Glutamatergic neuron (in vitro differentiated cells): ENCODE measurements at regions not wholly inside any gene's neighbourhood (a gene's known extent, or its start where the extent isn't known, plus 50 kb on each side); places are given as distances from the start of the nearest gene placed in this dataset.

Experiments
- DNase-seq: peaks from one replicate; pipeline ENCODE4 v3.0.0; 2022
- H3K27ac Mint-ChIP-seq: one replicate; pipeline ENCODE4 v1.8.0; 2020; ENCODE audit warnings: mild to moderate bottlenecking, mixed read lengths, inconsistent platforms; ENCODE audit not compliant: unreplicated experiment
- H3K27me3 Mint-ChIP-seq: one replicate; pipeline ENCODE4 v1.8.0; 2020; ENCODE audit warnings: mild to moderate bottlenecking, moderate library complexity, mixed read lengths, inconsistent platforms; ENCODE audit not compliant: unreplicated experiment
- H3K36me3 Mint-ChIP-seq: one replicate; pipeline ENCODE4 v1.8.0; 2020; ENCODE audit warnings: mild to moderate bottlenecking, mixed read lengths, inconsistent platforms; ENCODE audit not compliant: unreplicated experiment
- H3K4me1 Mint-ChIP-seq: one replicate; pipeline ENCODE4 v1.8.0; 2020; ENCODE audit warnings: mild to moderate bottlenecking, low read depth, mixed read lengths, inconsistent platforms; ENCODE audit not compliant: unreplicated experiment
- H3K4me3 Mint-ChIP-seq: one replicate; pipeline ENCODE4 v1.8.0; 2020; ENCODE audit warnings: mild to moderate bottlenecking, mixed read lengths, inconsistent platforms; ENCODE audit not compliant: unreplicated experiment
- H3K9me3 Mint-ChIP-seq: one replicate; pipeline ENCODE4 v1.8.0; 2020; ENCODE audit warnings: mild to moderate bottlenecking, moderate library complexity, mixed read lengths, inconsistent platforms; ENCODE audit not compliant: unreplicated experiment
- TF ChIP-seq, protein P1 (sequence below): fragments of 200-600 bp; sonication (generic); IDR thresholded peaks from one replicate; pipeline ENCODE4 v1.5.0; 2021; ENCODE audit not compliant: partially characterized antibody, unreplicated experiment

- peaks cover 6% of the 10 kb centered on the region for H3K36me3 Mint-ChIP-seq
- H3K27me3 Mint-ChIP-seq = peaks cover 2% of the 10 kb centered on the region
- no peak for DNase-seq
- H3K4me3 Mint-ChIP-seq = no peak overlapping the region
- TF ChIP-seq, protein P1, sequence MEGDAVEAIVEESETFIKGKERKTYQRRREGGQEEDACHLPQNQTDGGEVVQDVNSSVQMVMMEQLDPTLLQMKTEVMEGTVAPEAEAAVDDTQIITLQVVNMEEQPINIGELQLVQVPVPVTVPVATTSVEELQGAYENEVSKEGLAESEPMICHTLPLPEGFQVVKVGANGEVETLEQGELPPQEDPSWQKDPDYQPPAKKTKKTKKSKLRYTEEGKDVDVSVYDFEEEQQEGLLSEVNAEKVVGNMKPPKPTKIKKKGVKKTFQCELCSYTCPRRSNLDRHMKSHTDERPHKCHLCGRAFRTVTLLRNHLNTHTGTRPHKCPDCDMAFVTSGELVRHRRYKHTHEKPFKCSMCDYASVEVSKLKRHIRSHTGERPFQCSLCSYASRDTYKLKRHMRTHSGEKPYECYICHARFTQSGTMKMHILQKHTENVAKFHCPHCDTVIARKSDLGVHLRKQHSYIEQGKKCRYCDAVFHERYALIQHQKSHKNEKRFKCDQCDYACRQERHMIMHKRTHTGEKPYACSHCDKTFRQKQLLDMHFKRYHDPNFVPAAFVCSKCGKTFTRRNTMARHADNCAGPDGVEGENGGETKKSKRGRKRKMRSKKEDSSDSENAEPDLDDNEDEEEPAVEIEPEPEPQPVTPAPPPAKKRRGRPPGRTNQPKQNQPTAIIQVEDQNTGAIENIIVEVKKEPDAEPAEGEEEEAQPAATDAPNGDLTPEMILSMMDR = no peak
- H3K9me3 Mint-ChIP-seq = peaks cover 2% of the 10 kb centered on the region
- H3K27ac Mint-ChIP-seq = no peak overlapping the region
- no peaks in the 10 kb centered on the region for H3K4me1 Mint-ChIP-seq
These were observed 378.7 kb downstream of the CTTN start for GRCh38 chr11:70776914-70777532.

- H3K36me3 Mint-ChIP-seq = peaks cover 4% of the 10 kb centered on the region
- H3K27me3 Mint-ChIP-seq = peaks cover 2% of the 10 kb centered on the region
- peaks cover 6% of the 10 kb centered on the region for H3K9me3 Mint-ChIP-seq
- TF ChIP-seq, protein P1 = no peak
- no peak for DNase-seq
- H3K27ac Mint-ChIP-seq = no peak overlapping the region
- H3K4me3 Mint-ChIP-seq = no peak overlapping the region
- H3K4me1 Mint-ChIP-seq = peaks cover 13% of the 10 kb centered on the region
These were observed 380.6 kb downstream of the CTTN start for GRCh38 chr11:70778883-70779282.

DNA sequence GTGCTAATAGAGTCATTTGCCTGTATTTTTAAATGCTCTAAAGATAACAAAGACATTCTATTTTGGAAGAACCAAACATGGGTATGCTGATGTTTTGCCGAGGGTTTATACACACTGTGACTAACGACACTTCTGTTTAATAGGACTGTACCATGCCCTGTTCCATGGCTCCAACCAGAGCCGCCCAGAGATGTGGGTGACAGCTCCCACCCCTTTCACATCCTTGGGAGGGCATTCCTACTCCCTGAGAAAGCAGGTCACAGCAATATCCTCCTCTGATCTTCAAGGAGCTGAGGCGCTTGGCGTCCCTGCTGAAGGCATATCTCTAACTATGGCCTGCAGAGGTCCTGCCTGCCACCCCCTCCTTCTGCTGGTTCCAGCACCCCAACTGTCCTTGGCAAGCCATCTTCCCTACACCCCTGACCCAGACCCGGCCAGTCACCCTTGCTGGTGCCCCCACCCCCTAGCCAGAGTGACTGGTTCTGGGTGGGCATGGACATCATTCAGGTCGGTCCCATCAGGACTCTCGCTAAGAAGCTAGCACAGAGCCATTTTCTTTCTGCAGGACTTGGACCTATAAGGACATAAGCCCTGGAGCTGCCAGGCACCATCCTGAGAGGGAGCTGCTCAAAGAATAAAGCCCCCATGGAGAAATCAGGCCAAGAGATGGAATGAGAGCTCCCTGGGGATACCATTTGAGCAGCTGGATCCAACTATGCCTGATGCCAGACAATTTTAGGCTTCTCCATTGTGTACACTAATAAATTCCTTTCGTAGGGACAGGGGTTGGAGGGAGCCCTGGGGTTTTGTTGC lies 381.3 kb downstream of the CTTN start:
- Mint-ChIP-seq H3K4me3 (no peak overlapping the region), H3K9me3 (peaks cover 6% of the 10 kb centered on the region), H3K27ac (no peak overlapping the region), H3K4me1 (peaks cover 13% of the 10 kb centered on the region), H3K36me3 (no peaks in the 10 kb centered on the region), H3K27me3 (peaks cover 2% of the 10 kb centered on the region)
- TF ChIP-seq, protein P1 = no peak
- no peak for DNase-seq

DNA sequence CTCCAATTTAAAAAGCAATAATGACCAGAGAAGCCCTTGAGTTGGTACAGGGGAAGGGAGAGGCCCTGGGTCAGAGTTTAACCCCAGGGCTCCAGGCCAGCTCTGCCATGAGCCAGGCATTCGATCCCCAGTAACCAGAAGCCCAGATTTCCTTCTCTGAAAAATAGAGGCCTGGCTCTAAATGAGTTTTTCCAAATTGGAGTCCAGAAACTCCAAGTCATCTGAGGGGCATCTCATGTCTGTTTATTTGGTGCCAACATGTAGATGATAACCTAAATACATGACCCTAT lies 381.9 kb downstream of the CTTN start:
- TF ChIP-seq, protein P1 = no peak
- peaks cover 6% of the 10 kb centered on the region for H3K9me3 Mint-ChIP-seq
- no peak for DNase-seq
- peaks cover 13% of the 10 kb centered on the region for H3K4me1 Mint-ChIP-seq
- no peak overlapping the region for H3K27ac Mint-ChIP-seq
- H3K4me3 Mint-ChIP-seq = no peak overlapping the region
- no peaks in the 10 kb centered on the region for H3K36me3 Mint-ChIP-seq
- H3K27me3 Mint-ChIP-seq = peaks cover 2% of the 10 kb centered on the region

- no peak for DNase-seq
- Mint-ChIP-seq H3K27ac (no peak overlapping the region), H3K36me3 (no peaks in the 10 kb centered on the region), H3K9me3 (peaks cover 5% of the 10 kb centered on the region), H3K4me1 (peaks cover 13% of the 10 kb centered on the region), H3K4me3 (no peak overlapping the region), H3K27me3 (no peaks in the 10 kb centered on the region)
- TF ChIP-seq, protein P1 = no peak
These were observed 384.1 kb downstream of the CTTN start for GRCh38 chr11:70782401-70782913.
